ENCODE measurements at regions not wholly inside any gene's neighbourhood (a gene's known extent, or its start where the extent isn't known, plus 50 kb on each side); places are given as distances from the start of the nearest gene placed in this dataset.

DNA sequence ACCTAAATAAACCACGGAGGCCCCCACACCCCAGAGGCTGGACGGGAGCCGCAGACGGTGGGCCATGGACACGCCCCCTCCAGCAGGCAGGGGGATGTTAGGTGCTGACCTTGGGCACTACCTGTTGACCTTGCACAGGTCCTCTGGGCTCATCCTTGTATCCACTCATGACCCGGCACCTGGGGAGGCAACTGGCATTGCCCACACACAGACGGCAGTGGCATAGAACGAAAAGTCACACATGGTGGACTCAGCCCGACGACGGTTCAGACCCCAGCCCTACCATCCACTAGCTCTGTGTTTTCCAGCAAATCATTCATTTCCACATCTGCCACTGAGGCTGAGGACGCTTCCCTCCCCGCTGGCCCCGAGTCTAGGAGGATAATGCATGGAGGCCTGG is 247.7 kb upstream of the PPP2R2D start:
- no peak for FAIRE-seq

DNA sequence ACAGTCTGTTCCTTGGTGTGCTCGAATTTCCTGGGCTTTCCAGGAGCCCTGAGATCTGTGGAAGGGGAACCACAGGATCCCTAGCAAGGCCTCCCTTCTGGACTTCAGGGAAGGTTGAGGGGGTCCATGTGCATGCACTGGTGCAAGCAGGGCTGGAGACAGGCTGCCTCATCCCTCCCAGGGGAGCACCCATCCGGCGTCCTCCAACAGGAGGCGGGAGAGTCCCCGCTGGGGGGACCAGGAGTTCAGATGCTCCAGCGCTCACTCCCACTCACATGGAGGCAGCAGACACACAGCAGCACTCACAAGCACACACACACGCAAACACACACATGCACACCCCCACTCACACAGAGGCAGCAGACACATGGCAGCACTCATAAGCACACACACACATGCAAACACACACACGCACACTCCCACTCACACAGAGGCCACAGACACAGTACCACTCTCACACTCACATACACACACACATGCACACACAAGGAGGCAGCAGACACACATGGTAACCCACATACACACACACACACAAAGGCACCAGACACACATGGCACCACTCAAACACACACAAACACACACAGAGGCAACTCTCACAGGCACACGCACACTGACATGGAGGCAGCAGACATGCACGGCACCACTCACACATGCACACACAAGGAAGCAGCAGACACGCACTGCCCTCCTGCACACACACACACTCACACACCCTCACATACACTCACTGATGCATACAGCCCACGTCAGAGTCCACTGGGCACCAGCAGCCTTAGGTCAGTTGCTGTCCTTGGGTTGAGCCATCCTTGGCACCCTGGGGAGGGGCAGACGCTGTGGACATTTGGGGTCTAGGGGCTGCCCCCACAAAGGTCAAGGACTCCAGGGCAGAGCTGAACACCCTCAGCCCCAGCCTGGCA is 247.0 kb upstream of the PPP2R2D start:
- FAIRE-seq, result no peak

DNA sequence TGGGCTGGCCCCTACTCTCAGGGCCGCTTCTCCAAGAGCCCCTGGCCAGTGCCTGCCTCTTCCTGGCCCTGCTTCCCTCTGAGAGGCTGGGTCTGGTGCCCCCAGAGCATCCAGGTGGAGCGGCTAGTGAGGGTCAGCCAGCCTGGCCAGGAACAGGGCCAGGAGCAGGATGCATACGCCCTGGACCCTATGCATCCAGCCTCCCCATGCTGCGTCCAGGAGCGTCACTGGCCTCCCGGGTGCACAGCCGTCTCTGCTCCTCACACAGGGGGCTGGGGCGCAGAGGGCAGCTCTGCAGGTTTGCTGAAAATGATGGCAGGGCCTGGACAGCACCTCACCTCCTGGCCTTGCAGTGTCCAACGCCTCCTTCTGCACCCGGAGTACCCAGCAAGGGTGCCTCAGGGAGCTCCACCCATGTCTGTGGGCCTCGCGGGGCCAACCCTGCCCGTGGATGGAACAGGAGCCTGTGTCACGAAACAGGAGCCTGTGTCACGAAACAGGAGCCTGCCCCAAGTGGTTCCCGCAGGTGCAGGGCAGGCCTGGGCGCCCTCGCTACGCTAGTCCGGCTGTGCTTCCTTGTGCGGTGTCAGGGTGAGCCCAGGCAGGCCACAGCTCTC is 246.2 kb upstream of the PPP2R2D start:
- no peak for FAIRE-seq

DNA sequence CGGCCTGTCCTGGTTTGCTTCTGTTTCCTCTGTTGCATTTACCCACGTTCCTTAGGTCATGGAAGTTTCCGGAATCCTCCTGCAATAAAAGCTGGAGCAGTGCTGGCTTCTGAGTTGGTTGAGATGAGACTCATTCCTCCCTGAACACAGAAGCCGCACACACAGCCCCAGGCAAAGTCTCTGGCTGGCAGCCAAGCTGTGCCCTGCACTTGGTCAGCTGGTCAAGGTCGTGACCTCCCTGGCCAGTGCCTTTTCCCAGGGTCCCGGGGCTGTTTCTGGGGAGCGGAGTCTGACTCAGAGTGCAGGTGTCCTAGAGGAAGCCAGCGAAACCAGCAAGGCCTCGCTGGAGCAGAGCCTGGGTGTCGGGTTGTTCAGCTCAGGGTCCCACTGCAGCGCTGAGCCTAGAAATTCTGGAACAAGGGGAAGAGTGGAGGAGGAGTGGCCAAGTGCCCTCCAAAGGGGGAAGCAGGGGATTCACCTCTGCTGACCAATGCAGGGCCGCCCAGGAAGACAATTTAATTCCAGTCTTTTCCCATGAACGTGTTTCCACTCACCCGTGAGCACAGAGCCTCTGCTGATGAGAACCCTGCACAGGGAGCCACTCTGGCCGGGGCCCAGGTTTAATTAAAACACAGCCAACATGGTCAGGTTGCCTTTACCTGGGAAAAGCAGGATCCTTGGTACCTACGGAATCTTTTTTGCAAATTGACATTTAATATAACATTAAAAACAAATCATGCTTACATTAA is 245.5 kb upstream of the PPP2R2D start:
- FAIRE-seq, result no peak

DNA sequence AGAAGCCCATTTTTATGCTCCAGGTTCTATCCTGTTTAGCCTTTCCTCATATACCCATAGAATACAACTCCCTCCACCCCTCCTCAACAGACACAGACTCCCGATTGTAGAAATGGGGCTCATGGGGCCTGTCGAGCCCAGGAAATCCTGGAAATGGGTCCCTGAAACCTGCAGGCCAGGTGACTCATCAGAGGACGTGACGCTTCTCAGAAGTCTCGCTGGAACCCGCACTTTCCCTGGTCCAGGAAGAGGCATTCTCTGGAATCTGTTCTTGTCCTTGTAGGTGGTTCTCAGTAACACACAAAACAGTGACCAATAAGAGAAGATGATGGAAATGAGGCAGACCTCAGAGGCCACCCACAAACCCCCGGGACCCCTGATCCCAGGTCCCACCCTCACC is 244.8 kb upstream of the PPP2R2D start:
- FAIRE-seq, result no peak

DNA sequence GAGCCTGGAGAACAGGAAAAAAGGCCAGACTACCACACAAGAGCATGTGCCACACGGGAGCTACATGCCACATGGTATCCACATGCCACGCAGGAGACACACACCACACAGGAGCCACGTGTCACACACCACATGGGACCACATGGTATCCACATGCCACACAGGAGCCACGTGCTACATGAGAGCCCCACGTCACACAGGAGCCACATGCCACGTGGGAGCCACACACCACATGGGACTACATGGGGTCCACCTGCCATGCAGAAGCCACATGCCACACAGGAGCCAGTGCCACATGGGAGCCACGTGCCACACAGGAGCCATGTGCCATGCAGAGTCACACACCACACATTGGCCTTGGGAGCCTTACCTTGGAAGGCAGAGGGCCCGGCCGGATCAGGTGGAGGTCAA is 244.4 kb upstream of the PPP2R2D start:
- no peak for FAIRE-seq

DNA sequence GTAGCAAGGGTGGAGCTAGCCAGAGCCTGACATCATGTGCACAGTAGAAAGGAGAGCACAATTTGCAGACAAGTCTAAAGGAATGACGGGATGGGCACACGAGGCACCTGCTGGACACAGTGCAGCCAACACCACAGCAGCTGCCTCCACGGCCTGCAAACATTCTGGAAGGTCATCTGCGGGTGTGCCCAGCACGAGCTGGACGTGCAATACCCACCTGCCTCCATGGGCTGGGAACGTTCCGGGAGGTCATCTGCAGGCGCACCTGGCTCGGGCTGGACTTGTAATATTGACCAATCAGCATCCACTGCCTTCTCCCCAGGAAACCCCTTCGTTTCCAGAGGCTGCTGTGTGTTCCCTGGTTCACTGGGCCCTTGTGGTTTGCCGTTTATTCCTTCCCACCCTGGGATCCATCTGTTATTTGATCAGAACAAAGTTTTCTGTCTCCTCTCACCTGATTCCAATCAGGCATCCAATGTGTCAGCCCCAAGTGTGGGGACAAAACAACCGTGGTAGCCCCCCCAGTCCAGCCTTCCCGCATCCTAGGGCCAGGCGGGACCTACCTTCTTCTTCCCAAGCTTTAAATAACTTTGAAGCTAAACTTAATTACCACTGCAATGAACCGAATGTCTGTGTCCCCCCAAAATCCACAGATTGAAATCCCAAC is 243.4 kb upstream of the PPP2R2D start:
- FAIRE-seq, result no peak

DNA sequence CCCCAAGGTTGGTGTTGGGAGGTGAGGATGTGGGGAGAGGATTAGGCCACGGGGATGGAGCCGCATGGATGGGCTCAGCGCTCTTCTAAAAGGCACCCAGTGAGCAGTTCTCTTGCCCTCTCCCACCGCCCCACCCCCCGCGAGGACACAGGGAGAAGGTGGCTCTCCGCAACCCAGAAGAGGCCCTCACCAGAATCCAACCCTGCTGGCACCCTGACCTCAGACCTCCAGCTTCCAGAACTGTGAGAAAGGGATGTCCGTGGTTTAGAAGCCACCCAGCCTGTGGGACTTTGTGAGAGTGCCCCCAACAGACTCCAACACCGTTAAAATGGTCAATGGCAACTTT is 242.8 kb upstream of the PPP2R2D start:
- FAIRE-seq, result no peak

DNA sequence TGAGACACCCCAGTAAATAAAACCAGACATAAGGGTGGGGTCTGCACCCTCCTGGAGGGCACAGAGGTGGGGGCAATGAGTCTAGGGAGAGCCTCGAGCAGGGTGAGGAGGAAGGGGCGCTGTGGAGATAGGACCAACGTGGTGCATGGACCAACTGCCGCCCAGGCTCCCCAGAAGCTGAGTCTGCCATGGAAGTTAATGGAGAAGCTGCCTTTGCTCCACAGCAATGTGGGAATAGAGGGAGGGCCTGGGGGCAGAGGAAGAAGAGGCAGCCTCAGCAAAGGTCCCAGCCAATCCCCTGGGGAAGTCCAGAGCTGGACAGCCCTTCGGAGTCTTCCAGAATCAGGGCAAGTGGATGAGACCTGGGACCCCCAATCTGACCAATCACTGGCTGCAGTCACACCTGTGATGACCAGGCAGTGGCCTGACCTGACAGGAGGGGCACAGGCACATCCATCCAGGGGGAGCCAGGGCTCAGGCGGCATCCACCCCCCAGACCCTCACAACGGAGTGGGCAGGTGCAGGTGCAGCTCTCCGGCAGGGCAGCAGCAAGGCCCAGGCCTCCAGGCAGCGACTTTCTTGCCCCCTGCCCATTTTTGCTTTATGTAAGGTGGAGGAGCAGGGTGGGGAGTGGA is 242.2 kb upstream of the PPP2R2D start:
- no peak for FAIRE-seq

DNA sequence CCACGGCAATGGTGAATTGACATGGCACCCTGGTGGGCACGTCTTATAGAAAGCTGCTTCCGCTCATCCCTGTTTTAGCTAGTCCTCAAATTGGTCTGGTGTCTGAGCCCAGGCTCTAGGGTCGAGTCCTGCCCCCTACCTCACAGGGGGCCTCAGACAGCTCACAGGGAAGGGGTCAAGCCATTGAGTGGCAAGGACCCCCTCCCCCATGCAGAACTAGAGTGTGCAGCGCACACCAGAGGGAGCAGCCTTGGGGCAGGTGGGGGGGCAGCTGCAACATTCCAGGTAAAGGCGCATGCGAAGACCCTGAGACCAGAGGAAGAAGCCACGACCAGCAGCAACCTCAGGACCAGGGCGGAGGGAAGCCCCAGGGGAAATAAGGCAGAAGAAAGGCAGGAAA is 240.4 kb upstream of the PPP2R2D start:
- FAIRE-seq, result no peak

DNA sequence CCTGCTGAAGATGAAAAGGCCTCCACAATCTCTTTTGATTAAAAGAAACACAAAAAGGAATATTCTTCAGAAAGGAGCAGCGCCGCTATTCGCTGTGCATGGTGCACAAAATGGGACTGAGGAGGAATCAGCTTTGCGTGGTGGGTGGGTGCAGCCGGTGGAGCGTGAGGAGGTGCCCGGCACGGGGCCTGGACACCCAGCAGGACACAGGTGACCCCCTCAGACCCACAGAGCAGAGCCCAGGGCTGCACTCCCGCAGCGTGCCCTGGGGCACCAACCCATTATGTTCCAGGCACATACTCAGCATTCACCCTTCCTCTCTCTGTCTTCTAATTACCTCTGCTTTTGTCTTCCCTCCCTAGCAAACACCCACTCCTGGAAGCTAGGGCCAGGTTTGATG is 238.0 kb upstream of the PPP2R2D start:
- FAIRE-seq, result no peak

DNA sequence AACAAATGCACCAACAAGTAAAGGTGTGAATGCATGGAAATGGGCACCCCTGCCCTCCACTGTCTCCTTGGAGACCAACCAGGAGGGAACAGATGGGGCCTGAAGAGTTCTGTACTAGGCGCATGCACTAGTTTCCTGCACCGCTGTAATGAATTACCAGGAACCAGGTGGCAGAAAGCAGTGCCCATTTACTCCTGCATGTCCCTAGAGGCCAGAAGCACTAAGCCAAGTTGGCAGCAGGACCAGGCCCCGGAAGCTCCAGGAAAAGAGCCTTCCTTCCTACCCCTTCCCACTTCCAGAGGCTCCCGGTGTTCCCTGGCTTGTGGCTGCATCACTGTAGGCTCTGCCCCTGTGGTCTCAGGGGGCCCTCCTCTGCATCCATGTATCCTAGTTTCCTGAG is 237.5 kb upstream of the PPP2R2D start:
- FAIRE-seq, result no peak

DNA sequence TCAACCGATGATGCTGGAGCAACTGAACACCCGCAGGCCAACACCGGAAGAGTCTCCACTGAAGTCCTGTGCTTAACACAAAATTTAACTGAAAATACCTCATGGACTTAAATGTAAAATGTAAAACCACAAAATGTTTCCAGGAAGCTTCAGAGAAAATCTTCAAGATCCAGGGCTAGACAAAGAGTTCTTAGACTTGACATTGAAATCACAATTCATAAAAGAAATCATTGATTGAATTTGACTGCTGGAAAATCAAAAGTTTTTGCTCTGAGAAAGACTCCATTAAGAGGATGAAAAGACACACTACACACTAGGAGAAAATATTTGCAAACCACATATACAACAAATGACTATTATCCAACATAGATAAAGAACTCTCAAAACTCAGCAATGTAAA is 234.7 kb upstream of the PPP2R2D start:
- no peak for FAIRE-seq

DNA sequence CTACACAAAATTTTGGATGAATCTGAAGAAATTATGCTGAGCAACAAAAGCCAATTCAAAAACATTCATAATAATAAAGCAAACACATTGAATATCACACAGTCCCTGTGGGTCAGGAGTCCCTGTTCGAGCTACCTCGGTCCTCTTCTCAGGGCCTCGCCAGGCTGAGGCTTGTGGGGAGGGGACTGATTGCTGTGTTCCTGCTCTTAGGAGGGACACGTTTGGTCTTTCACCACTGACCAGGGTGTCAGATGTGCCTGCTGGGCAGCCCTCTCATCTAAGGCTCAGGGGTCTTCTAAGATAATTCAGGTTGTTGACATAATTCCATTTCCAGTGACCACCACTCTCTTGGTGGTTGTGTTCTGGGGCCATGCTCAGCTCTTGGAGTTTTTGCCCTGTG is 233.8 kb upstream of the PPP2R2D start:
- FAIRE-seq, result no peak

DNA sequence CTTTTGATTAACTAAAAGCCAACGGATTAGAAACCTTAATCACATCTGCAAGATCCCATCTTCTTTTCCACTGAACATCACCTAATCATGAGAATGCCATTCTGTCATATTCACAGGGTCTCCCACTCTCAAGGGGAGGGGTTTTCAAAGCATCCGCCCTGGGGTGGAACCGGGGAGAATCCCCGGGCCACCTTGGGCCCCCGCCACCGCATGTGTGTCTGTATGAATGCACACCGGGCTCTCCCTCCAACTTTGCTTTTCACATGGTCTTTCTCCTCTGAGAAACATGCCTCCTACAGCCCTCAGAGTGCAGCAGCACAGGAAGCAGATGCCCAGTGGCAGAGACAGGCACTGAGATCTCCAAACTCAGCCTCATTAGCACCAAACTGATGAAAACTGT is 233.2 kb upstream of the PPP2R2D start:
- FAIRE-seq, result no peak

DNA sequence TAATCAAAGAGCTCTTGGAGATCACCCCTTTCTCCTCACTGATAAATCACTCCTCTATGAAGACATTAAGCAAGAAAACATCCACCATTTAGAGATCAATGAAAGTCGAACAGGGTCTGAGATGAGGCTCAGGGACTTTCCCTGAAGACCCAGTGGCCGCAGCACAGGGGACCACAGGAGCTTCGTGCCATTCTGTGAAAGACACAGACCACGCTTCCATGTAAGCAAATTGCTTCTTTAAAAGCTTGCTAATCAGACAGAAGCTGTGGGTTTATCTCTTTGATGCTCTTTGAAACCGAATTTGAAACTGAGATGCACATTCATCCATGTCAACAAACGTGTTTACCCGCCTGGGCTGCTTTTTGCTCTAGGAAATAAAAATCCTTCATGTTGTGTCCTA is 231.9 kb upstream of the PPP2R2D start:
- no peak for FAIRE-seq

DNA sequence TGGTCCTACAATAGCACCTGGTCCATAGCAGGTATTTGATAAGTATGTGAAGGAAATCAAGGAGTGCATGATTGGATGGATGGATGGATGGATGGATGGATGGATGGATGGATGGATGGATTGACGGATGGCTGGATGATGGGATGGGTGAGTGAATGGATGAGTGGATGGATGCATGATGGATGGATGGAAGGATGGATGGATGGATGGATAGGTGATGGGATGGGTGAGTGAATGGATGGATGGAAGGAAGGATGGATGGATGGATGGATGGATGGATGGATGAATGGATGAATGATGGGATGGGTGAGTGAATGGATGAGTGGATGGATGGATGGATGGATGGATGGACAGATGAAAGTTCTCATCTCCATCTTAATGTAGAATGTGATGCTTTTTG is 231.0 kb upstream of the PPP2R2D start:
- no peak for FAIRE-seq

DNA sequence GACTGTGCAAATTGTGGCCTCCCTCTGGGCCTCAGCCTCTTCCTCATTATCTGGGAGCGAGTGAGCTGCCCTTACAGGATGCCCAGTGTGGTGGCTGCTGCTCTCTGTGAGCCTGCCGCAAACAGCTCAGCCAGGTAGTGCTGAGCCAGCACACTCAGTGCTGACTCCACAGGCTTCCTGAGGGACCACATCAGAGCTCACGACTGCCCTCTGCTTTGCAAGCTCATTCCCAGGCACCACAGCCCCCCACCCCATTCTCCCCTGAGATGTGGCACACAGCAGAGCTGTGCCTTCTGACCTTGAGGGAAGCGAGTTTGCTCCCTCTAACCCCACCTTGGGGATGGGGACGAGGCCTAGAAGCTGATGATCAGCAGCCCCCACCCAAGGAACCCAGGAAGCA is 230.5 kb upstream of the PPP2R2D start:
- no peak for FAIRE-seq

DNA sequence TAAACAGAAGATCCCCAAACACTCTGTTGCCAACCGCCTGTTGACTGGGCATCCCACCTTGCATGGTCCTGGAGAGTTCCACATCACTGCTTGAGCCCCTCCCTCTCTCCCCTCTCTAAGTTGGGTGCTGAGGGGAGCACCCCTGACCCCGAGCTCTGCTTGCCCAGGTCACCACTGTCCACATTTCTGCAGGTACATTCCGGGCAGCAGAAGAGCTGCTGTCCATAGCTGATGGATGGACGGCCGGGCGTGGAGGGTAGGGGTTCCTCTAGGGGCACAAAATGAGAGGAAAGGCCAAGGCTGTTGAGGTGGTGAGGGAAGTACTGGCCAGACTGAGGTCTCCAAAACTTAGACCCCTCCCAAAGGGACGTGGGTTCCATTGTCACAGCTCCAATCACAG is 227.4 kb upstream of the PPP2R2D start:
- FAIRE-seq, result no peak

DNA sequence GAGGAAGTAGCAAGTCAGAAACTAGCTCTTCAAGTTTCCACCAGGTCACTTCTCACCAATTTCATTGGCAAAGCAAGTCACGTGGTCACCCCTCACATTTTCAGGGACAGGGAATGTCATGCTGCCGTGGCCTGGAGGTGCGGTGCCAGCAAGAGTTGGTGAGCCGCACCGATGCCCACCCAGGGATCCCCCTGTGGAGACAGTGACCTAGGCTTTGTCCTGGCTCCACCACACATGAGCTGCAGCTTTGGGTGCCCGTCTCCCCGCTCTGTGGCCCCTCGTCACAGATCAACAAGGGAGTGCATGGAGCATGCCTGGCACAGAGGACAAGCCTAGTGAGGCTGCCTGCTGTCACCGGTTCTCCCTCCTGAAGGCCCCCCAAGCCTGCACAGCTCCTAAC is 226.7 kb upstream of the PPP2R2D start:
- no peak for FAIRE-seq

DNA sequence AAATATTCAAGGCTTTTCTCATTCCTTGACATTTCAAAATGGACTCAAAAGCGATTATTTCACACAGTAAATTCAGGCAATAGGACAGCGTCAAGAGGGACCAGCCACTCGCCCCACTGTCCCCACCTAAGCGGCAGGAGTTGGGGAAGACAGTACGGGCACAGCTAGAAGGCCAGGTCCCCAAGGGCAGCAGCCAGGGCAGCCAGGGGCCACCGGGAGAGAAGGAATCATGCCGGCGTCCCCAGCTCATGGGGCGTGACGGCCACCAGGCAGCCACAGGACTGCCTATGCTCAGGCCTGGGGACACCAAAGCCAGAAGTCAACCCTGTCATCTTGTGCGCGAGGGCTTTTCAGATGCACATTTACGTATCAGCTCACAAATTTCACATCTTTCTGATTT is 225.7 kb upstream of the PPP2R2D start:
- FAIRE-seq, result no peak

DNA sequence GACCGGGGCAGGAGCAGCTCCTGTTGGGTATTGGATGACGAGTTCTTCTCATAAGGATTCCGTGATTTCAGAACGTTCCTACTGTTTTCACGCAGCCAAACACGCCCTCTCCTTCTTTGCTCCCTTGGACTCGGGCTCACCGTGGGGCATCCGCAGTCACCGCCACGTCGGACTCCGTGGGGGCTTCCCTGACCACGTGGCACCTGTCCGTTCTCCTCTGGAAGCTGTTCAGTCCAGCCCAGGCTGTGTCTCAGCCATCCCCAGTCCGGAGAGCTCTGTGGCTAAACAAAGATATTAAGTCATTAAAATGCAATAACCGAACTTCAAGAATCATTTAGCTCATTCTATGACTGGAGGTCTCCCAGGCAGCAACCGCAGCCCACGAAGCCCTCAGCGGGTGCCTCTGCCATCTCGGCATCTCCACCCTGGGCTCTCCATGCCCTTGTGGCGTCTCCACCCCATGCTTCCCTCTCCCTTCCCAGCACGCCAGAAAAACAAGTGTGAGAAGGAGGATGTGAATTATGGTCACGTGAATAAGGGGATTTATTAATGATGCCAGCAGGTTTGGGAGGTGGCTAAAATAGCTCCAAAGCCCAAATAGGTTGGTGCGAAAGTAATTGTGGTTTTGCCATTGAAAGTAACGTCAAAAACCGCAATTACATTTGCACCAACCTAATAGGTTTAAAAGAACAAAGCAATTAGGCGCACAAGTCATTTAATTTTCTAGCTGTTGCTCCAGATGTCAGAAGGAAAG is 224.6 kb upstream of the PPP2R2D start:
- FAIRE-seq, result no peak

Measured in colon (tissue), 2 donors.